IMR-90 (cell line): ENCODE measurements at regions not wholly inside any gene's neighbourhood (a gene's known extent, or its start where the extent isn't known, plus 50 kb on each side); places are given as distances from the start of the nearest gene placed in this dataset.

Experiments
- BHLHE40 ChIP-seq: fragments of 150-350 bp; IDR thresholded peaks from 2 replicates; pipeline ENCODE4 v1.6.1; 2016; ENCODE audit warnings: mild to moderate bottlenecking, low read depth, low read length
- CEBPB ChIP-seq: IDR thresholded peaks from 2 replicates; pipeline ENCODE4 v1.6.1; 2012; ENCODE audit warnings: low read depth, low read length, improper control_type of control experiment
- MAFK ChIP-seq: IDR thresholded peaks from 2 replicates; pipeline ENCODE4 v1.6.1; 2012; ENCODE audit warnings: low read depth, low read length, improper control_type of control experiment
- TF ChIP-seq, protein P1 (sequence below): conservative IDR thresholded peaks from 2 replicates; pipeline ENCODE4 v1.5.1; 2012; ENCODE audit warnings: mild to moderate bottlenecking, low read depth, low read length, improper control_type of control experiment

DNA sequence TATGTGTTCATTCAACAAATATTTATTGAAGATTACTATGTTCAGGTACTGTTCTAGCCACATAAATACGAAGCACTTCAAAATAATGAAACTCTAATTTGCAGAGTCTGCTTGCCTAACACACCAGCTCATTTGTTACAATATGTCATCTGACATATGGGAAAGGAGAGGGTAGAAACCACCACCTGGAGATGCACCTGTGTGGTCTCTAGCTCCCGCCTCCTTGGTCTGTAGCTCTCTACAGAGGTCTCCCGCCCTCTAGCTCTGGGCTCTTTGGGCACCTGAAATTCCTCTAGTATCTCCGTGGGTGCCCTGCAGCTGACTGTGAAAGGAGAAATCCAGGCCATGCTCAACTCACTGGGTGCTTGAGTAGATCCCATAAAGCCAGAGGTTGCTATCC is 51.4 kb upstream of the DBX1 start:
- TF ChIP-seq CEBPB (no peak), BHLHE40 (no peak), MAFK (no peak)
- TF ChIP-seq, protein P1, sequence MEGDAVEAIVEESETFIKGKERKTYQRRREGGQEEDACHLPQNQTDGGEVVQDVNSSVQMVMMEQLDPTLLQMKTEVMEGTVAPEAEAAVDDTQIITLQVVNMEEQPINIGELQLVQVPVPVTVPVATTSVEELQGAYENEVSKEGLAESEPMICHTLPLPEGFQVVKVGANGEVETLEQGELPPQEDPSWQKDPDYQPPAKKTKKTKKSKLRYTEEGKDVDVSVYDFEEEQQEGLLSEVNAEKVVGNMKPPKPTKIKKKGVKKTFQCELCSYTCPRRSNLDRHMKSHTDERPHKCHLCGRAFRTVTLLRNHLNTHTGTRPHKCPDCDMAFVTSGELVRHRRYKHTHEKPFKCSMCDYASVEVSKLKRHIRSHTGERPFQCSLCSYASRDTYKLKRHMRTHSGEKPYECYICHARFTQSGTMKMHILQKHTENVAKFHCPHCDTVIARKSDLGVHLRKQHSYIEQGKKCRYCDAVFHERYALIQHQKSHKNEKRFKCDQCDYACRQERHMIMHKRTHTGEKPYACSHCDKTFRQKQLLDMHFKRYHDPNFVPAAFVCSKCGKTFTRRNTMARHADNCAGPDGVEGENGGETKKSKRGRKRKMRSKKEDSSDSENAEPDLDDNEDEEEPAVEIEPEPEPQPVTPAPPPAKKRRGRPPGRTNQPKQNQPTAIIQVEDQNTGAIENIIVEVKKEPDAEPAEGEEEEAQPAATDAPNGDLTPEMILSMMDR: no peak
